IPS DF 19.7 (cell line): ENCODE measurements at regions not wholly inside any gene's neighbourhood (a gene's known extent, or its start where the extent isn't known, plus 50 kb on each side); places are given as distances from the start of the nearest gene placed in this dataset.

Experiments
- DNase-seq: peaks from one replicate; pipeline ENCODE4 v3.0.0-alpha.2; 2013; ENCODE audit warnings: low read depth, low spot score

DNA sequence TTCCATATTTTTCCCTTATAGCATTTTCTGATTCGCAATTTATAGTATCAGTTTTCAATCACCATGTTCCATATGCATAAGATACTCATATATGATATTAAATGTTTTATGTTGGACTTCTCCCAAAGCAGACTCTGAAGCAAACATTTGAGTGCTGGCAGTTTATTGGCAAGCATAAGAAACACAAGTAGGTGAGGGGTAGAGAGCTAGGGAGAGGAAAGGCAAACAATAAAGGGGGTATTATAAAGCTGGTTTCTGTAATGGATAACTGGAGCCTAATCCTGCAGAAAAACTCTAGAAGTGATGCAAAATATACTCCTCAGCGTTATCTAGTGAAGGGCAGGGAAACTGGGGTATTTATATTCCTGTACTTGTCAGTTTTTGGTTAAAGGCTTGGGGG is 491.5 kb upstream of the TGFBR2 start:
- DNase-seq: no peak

DNA sequence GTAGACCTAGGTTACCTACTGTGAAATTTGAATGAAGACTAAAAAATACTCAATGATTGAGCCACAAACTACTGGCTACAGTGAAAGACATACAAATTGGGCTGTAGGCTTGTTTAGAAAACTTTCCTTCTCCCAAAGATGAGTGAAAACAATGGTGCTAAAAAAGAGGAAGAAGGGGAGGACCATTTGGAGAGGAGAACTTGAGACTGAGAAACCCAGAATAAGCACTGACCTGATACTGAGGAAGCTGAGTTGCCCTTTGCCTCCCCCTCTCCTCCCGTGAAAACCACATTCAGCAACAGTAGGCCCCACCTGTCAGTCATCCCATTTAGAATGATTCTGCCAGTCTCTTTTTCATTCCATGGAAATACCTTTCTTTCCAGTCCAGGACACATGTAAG is 484.0 kb upstream of the TGFBR2 start:
- no peak for DNase-seq

DNA sequence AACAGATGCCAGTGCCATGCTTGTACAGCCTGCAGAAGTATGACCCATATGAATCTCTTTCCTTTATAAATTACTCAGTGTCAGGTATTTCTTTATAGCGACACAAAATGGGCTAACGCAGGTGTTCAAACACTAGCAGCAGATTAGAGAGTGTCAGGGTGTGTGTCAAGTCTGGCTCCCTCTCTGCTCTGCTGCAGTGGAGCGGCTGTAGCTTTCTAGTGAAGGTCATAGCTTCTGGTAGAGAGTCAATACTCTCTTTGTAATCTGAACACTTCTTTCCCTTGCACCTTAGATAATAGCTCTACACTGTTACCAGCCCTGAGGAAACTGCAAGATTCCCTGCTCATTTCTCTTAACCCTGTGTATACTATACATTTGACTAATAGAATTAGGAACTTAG is 483.2 kb upstream of the TGFBR2 start:
- no peak for DNase-seq

DNA sequence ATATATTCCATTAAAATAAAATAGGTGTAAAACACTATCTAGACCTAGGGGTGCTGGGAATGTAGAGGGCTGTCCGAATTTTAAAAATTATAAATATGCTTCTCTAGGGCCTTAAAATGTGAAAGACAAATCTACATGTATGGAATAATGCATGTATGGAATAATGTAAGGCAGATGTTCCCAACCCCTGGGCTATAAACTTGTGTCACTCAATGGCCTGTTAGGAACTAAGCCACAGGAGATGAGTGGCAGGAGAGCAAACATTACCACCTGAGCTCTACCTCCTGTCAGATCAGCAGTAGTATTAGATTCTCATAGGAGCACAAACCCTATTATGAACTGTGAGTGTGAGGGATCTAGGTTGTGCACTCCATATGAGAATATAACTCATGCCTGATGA is 482.6 kb upstream of the TGFBR2 start:
- no peak for DNase-seq

DNA sequence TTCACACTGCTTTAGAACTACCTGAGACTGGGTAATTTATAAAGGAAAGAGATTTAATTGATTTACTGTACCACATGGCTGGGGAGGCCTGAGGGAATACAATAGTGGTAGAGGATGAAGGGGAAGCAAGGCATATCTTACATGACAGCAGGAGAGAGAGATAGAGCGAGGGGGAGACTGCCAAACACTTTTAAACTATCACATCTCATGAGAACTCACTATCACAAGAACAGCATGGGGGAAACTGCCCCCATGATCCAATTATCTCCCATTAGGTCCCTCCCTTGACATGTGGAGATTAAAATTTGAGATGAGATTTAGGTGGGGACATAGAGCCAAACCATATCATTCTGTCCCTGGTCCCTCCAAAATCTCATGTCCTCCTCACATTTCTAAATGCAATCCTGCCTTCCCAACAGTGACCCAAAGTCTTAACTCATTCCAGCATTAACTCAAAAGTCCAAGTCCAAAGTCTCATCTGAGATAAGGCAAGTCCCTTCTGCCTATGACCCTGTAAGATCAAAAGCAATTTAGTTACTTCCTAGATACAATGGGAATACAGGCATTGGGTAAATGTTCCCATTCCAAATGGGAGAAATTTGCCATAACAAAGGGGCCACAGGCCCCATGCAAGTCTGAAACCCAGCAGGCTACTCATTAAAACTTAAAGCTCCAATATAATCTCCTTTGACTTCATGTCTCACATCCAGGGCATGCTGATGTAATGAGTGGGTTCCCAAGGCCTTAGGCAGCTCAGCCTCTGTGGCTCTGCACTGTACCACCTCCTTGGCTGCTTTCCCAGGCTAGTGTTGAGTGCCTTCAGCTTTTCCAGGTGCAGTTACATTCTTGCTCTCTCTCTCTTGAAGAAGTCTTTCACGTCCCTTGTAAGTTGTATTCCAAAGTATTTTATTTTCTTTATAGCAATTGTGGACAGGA is 481.7 kb upstream of the TGFBR2 start:
- no peak for DNase-seq

DNA sequence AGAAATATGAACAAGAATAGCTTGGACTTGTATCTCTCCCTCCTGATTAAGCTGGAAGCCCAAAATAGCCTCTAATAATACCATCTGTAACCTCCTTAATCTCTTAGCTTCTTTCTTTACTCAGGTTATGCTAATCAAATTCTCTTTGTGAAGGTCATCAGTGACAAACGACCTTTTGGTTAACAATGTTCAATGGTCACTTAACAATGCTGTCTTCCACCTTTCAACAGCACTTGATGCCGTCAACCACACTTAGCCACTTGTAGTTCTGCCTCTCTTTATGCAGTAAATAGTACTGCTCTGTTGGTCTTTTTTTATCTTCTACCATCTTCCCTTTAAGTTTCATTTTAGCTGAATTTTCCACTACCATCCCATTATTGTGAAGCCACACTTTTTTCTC is 476.6 kb upstream of the TGFBR2 start:
- DNase-seq: no peak

DNA sequence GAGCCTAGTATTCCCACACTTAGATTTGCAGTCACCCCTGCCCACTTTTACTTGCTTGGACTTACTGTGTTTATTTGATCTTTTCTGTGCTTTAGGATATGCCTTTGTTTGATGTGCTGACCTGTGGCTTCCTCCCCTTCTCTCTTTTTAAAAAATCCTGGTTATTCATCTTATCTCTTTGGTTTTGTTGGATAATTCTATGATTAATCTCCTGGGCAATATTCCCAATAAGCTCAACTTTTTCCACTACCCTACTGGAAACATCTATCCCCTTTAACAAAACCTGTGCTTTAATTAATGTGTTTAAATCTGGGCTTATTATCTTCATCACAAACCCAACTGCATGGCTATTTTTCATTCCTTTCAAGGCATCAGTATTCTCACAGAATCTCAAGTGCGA is 476.0 kb upstream of the TGFBR2 start:
- no peak for DNase-seq

DNA sequence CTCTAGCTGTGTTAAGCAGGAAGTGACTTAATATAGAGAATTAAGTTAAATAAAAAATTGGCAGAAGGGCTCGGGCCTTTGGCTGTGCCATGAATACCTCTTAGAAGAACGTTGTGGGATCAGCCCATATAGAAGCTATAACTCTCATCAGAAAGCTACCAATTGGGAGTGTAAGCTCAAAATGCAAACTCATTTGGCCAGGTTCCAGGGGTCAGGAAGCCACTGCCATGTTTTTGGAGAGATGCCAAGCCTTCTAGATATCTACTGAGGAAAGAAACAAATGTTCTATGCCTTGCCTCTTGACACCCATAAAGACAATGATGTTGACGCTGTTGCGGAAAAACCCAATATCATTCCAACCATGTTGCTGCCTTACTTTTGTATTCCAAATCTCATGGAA is 475.2 kb upstream of the TGFBR2 start:
- no peak for DNase-seq

DNA sequence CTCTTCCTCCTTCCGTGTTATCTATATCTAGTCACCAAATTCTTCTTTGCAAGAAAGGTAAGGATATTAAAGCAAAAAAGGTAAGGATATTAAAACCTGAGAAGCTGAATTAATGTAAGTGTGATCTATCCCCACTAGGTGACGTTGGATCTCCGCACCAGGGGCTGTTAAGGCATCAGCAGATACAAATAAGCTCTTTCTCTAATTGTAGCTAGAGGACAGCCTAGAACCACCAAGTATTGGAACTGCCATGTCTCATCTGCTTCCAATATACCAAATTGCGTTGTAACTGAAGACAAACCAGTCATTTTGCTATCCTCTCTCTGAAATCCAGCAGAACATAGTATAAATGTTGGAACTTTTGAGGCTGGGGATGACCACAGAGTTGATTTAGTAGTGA is 471.2 kb upstream of the TGFBR2 start:
- DNase-seq: no peak

DNA sequence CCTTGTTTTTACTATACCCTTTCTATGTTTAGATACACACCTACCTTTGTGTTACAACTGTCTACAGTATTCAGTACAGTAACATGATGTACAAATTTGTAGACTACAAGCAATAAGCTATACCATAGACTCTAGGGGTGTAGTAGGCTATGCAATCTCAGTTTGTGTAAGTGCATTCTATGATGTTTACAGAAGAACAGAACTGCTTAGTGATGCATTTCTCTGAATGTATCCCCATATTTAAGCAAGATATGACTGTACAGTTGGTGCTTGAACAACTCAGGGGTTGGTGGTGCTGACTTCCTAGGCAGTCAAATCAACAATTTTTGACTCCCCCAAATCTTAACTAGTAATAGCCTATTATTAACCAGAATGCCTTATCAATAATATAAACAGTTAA is 467.1 kb upstream of the TGFBR2 start:
- no peak for DNase-seq

DNA sequence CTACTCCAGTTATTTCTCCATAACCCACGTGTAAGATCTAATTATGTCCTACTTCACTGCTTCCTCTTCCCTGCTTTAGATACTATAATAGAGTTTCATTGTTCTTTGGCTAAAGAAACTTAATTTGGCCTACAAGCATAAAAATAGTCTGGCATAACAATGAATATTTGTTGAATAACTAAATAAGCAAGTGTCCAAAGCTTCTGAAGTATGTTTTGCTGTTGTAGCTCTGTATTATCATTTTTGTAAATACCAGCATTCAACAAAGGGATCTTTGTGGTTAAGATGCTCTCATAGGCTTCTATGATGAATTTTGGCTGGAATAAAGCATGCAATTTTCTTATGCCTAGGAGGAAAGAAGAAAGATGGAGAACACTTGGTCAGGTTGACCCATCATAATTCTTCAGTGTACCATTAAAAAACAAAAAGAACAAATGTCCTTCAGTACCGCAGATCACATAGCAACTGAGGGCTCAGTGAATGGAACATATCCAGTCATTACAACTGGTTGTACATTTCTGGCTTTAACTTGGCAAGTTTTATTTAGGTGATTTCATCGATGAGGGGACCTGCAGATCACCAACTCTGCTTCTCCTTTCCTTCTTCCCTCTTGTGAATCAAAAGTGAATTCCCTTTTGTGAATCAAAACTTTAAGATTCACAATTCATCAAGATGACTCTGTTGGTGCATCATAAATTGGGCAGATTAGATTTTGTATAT is 465.9 kb upstream of the TGFBR2 start:
- no peak for DNase-seq

DNA sequence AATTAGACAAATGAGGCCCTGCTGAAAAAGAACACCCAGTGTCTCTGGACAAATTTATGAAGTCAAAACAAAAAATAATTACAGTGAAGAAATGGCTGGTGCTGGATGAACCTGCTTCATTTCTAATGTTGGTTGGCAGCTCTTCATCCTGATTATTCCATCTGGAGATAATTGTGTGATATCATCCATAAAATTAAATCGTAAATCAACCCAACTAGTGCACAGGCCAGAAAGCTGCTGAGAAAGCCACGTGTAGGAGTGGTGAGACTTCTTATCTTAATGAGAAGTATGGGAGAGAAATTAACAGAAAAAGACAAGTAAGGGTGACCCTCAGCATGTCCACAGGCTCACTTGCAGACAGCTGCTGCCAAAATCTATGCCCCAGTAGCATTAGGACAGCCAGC is 465.2 kb upstream of the TGFBR2 start:
- no peak for DNase-seq

DNA sequence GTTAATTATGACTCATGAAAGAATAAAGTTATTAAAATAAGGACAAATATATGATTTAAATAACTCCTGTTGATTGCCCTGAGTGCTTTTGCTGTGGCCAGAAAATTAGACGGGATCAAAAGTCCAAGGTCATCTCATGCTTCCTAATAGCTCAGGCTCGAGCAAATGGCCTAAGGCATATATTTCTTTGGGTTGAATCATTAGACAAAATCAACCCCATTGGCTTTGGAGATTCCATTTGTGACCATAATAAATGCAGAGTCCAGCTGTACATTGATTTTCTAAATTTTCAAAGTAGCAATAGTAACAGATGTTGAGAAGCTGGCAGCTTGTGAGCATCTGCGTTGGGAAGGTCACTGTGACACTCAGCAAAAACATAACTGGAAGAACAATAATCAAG is 464.5 kb upstream of the TGFBR2 start:
- DNase-seq: no peak

DNA sequence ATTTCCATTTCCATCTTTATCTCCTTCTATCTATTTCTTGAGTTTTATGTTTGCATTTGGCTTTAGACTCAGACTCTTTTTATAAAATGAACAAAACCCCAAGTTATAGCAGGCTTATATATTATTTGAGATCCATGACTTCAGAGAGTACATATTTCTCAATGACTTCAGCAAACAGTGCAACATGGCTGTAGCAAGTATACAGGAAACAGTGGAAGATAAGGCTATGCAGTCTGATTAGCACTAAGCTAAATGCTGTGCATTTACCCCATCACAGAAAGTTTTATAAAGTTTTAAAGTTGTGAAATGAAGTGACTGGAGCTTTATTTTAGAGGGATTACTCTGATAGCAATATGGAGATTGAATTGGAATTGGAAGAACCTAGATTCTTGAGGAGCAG is 463.5 kb upstream of the TGFBR2 start:
- DNase-seq: no peak

DNA sequence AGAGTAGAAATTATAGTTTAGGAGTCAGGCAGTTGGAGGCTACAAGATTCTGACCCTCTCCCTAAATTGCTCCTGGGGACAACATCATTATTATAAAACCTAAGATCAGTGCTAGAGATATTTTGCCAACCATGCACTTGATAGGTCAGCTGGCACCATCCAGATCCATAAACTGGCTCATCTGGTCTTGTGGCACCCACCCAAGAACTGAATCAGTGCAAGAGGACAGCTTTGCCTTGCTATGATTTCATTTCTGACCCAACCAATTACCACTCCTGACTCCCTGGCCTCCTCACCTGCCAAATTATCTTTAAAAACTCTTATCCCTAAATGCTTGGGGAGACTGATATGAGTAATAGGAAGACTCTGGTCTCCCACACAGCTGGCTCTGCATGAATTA is 461.1 kb upstream of the TGFBR2 start:
- no peak for DNase-seq

DNA sequence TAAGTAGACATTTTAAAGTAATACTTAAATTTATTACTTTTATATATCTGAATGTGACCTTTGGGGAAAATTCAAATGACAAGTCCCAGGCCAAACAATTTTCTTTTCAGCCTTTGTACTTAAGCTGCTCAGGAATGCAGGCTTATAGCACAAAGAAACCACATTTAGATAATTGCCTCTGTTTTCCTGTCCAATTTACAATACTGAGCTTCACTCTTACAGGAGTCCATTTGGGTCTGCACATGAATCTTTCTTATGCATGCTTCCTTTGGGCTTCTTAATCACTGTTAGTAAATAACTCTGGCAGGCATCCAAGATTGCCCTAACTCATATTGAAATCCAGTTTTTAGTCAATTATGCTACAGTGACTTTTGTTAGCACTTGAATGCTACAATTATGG is 459.4 kb upstream of the TGFBR2 start:
- no peak for DNase-seq

DNA sequence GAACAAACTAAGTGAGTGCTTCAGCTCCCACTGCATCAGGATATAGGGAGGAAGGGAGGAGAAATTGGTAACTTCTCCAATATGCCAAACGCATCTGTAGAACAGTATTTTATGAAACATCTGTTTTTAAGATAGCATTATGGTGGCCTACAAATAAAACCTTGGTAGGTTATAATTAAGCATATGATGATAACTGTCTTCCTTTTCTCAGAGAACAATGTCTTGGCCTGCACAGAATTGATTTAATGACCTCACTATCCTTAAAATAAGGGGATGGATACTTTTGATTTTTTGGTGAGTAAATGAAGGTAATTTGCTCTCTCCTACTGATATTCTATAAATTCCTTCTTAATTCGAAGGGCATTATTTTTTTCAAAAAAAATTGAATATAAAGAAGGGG is 451.5 kb upstream of the TGFBR2 start:
- DNase-seq: no peak

DNA sequence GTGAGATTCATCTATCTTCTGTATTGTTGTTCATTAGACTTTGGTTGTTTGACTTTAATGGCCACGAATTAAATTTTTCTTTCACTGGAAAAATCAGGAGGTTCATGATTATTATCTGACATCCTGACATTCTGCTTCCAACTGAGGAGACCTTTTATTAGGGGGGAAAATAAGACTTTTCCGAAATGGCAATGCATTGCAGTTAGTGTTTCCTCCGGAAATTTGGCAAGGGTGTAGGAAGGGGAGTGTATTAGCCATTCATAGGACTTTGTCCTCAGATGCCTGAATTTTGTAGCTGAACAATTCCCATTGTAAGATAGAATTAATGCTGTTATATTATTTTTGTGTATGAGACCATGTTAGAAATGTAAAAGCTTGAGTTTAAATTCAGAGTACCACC is 450.6 kb upstream of the TGFBR2 start:
- no peak for DNase-seq

DNA sequence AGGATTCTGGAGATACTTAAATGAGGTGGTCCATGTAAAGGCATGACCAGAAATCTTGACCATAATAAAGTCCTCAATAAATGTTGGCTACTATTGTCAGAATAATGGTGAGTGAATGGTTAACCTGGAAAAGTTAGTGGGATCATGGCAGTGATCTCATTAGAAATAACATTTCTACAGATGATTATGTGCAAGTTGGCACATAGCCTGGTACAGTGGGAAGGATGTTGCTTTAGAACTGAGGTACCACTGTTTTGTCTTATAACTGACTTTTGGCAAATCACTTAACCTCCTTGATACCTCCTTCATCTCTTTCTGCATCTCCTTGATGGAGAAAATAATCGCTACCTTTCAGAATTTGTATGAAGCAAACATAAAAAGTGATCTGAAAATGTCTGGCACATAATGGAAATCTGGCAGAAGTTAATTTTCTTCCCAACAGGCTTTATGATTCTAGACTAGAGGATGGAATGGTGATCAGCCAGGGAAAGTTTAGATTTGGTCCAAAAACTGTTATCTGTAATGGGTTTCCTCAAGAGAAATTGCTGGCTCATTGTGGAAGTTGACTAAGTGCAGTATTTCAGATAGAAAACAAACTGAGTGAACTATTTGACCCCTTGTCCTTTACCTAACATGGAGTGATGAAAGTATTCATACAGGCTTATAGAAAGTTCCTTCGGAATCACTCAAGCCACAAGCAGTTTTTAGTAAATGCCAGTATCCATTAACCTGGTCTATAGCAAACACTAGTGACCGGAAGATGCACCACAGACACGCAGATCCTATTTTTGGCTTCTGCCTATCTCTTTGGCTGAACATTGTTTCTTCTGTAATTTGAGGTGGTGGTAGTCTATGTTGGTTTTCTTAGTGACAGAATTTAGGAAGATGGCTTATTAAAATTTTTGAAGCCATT is 449.6 kb upstream of the TGFBR2 start:
- DNase-seq: no peak

DNA sequence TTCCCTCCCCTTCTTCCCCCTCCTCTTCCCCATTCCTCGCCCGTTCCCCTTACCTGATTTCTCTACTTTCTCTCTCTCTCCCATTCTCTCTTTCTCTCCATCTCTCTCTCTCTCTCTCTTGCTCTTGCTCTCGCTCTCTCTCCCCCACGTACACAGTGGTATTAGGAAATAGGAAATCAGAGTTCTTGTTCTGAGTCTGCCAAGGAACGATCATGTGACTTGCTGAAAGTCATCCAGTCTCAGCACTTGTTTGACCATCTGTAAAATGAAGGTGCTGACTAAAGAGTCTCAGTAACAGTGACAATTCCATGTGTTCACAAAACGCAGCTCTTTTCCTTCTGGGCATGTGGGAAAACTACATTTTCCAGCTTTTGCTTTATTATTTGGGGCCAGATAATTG is 445.0 kb upstream of the TGFBR2 start:
- no peak for DNase-seq

DNA sequence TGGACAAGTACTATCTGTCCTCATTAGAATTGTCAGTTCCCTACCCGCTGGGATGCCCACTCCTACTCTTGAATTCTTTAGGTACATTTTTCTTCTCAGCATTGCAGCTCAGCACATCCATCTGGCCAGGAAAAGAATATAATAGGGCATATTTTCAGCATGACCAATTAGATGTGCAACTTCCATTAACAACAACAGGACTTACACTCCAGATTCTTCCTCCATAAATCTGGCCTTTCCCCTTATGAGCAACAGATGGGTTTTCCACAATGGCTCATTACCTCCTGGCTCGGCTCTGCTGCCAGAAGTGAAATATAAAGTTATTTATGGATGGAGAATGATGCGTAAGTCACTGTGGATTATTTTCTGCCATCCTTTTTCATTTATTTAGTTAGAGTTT is 443.8 kb upstream of the TGFBR2 start:
- DNase-seq: no peak

DNA sequence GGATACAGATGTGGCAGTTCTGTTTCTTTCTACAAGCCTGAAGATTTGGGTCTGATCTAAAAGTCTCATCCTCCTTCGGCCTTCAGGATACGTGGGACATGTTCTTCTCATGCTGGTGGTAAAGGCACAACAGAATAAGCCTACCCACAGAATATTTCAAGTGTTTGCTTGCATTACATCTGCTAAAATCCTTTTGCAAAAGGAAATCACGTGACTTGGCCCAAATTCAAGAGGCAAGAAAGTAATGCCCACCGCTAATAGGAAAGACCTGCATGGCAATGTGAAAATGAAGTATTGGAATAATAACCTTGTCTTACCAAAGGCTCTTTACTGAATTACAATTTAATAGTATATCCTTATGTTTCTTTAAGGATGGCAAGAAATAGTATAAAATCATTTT is 439.9 kb upstream of the TGFBR2 start:
- no peak for DNase-seq
